SU-DHL-6 (cell line): ENCODE measurements at regions not wholly inside any gene's neighbourhood (a gene's known extent, or its start where the extent isn't known, plus 50 kb on each side); places are given as distances from the start of the nearest gene placed in this dataset.
"Not testable (repeated sequence)": the region's sequence is repeated elsewhere in the genome, so short reads cannot be mapped to it uniquely, and the experiment has no call there.

ENCODE experiments used
- CTCF ChIP-seq: fragments of 200-600 bp; sonication (generic); IDR thresholded peaks from one replicate; pipeline ENCODE4 v1.5.1; 2017; ENCODE audit warnings: antibody characterized with exemption, mild to moderate bottlenecking, low read length, moderate library complexity; ENCODE audit not compliant: insufficient read depth, poor library complexity, severe bottlenecking
- EZH2phosphoT487 ChIP-seq: fragments of 200-600 bp; sonication (generic), shearing (Covaris generic); conservative IDR thresholded peaks from 2 replicates; pipeline ENCODE4 v1.6.1; 2018; ENCODE audit warnings: mild to moderate bottlenecking, antibody characterized with exemption, low read length, moderate library complexity, mixed read lengths

GRCh38 chr10:26634111-26634510 is 63.4 kb upstream of the PDSS1 start:
- TF ChIP-seq CTCF, EZH2phosphoT487: not testable (repeated sequence)
